GM12878 (cell line): ENCODE measurements at regions not wholly inside any gene's neighbourhood (a gene's known extent, or its start where the extent isn't known, plus 50 kb on each side); places are given as distances from the start of the nearest gene placed in this dataset.

Experiments
- ATF3 ChIP-seq: IDR thresholded peaks from 2 replicates; pipeline ENCODE4 v1.6.1; 2011; ENCODE audit warnings: low read depth, mild to moderate bottlenecking, low read length, moderate library complexity, borderline replicate concordance; ENCODE audit errors: extremely low read depth
- CBX5 ChIP-seq: sonication (generic); IDR thresholded peaks from 2 replicates; pipeline ENCODE4 v1.6.1; 2016; ENCODE audit warnings: low read depth, moderate library complexity, mild to moderate bottlenecking, inconsistent platforms
- CEBPB ChIP-seq, 2 experiments: fragments of 150-350 bp in 1 of 2; IDR thresholded peaks; 2 replicates each; pipeline ENCODE4 v1.6.1; 2012 to 2014; ENCODE audit warnings: low read depth in 2 of 2, low read length in 2 of 2, borderline replicate concordance in 1 of 2, inconsistent platforms in 1 of 2
- CTCF ChIP-seq, 3 experiments: IDR thresholded peaks in 2 of 3; conservative IDR thresholded peaks in 1 of 3; 2 replicates each; pipeline ENCODE4 v1.5.1; 2011; ENCODE audit warnings: low read depth in 3 of 3, low read length in 3 of 3, mild to moderate bottlenecking in 3 of 3, control low read depth in 2 of 3, moderate library complexity in 2 of 3, inconsistent platforms in 1 of 3, mixed read lengths in 1 of 3; ENCODE audit not compliant: control insufficient read depth in 2 of 3, insufficient read depth in 1 of 3; ENCODE audit errors: extremely low read depth in 1 of 3
- EP300 ChIP-seq, 2 experiments: fragments of 150-350 bp in 1 of 2; IDR thresholded peaks; 2 replicates each; pipeline ENCODE4 v1.6.1; 2011 to 2012; ENCODE audit warnings: low read depth in 2 of 2, low read length in 2 of 2, borderline replicate concordance in 1 of 2, improper control_type of control experiment in 1 of 2, inconsistent platforms in 1 of 2; ENCODE audit not compliant: control insufficient read depth in 1 of 2
- MTA3 ChIP-seq: IDR thresholded peaks from 2 replicates; pipeline ENCODE4 v1.6.1; 2012; ENCODE audit warnings: low read length, inconsistent platforms, borderline replicate concordance
- MXI1 ChIP-seq: fragments of 150-350 bp; IDR thresholded peaks from 2 replicates; pipeline ENCODE4 v1.6.1; 2011; ENCODE audit warnings: low read depth, mild to moderate bottlenecking, inconsistent platforms, low read length, improper control_type of control experiment
- POLR2A ChIP-seq: IDR thresholded peaks from 2 replicates; pipeline ENCODE4 v1.6.1; 2011; ENCODE audit warnings: low read depth, mild to moderate bottlenecking, low read length
- POLR2AphosphoS5 ChIP-seq: IDR thresholded peaks from 2 replicates; pipeline ENCODE4 v1.6.1; 2011; ENCODE audit warnings: mild to moderate bottlenecking, low read length, inconsistent platforms
- RBBP5 ChIP-seq: fragments of 200-600 bp; sonication (generic); conservative IDR thresholded peaks from 2 replicates; pipeline ENCODE4 v1.6.1; 2016
- TAF1 ChIP-seq: IDR thresholded peaks from 2 replicates; pipeline ENCODE4 v1.6.1; 2011; ENCODE audit warnings: mild to moderate bottlenecking, low read depth, low read length, borderline replicate concordance
- ZBTB40 ChIP-seq: fragments of 450-650 bp; IDR thresholded peaks from 2 replicates; pipeline ENCODE4 v1.6.1; 2016; ENCODE audit warnings: mild to moderate bottlenecking, moderate library complexity, borderline replicate concordance
- TF ChIP-seq, protein P1 (sequence below): fragments of 450-650 bp; IDR thresholded peaks from 2 replicates; pipeline ENCODE4 v1.6.1; 2016; ENCODE audit warnings: mild to moderate bottlenecking

GRCh38 chr16:72242757-72243156, 70.8 kb upstream of the PMFBP1 start:
- no peak for TF ChIP-seq TAF1
- TF ChIP-seq, protein P1, sequence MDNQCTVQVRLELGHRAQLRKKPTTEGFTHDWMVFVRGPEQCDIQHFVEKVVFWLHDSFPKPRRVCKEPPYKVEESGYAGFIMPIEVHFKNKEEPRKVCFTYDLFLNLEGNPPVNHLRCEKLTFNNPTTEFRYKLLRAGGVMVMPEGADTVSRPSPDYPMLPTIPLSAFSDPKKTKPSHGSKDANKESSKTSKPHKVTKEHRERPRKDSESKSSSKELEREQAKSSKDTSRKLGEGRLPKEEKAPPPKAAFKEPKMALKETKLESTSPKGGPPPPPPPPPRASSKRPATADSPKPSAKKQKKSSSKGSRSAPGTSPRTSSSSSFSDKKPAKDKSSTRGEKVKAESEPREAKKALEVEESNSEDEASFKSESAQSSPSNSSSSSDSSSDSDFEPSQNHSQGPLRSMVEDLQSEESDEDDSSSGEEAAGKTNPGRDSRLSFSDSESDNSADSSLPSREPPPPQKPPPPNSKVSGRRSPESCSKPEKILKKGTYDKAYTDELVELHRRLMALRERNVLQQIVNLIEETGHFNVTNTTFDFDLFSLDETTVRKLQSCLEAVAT, result no peak
- no peak for TF ChIP-seq RBBP5
- TF ChIP-seq CTCF (IDR thresholded peaks at IDR 0.05 in 2 of 3, conservative IDR thresholded peaks at IDR 0.05 in 1 of 3; ENCODE audit: control insufficient read depth in 2 of 3, extremely low read depth in 1 of 3, insufficient read depth in 1 of 3, low read depth in 3 of 3, low read length in 3 of 3), result no peak
- no peak for TF ChIP-seq MTA3
- TF ChIP-seq POLR2A, result no peak
- TF ChIP-seq ATF3, result no peak
- no peak for TF ChIP-seq CEBPB (IDR thresholded peaks at IDR 0.05; ENCODE audit: borderline replicate concordance in 1 of 2, low read depth in 2 of 2, low read length in 2 of 2)
- no peak for TF ChIP-seq POLR2AphosphoS5
- no peak for TF ChIP-seq ZBTB40
- no peak for TF ChIP-seq CBX5
- TF ChIP-seq MXI1, result no peak
- no peak for TF ChIP-seq EP300 (IDR thresholded peaks at IDR 0.05; ENCODE audit: borderline replicate concordance in 1 of 2, control insufficient read depth in 1 of 2, low read depth in 2 of 2, low read length in 2 of 2)
